ENCODE measurements at regions not wholly inside any gene's neighbourhood (a gene's known extent, or its start where the extent isn't known, plus 50 kb on each side); places are given as distances from the start of the nearest gene placed in this dataset.

DNA sequence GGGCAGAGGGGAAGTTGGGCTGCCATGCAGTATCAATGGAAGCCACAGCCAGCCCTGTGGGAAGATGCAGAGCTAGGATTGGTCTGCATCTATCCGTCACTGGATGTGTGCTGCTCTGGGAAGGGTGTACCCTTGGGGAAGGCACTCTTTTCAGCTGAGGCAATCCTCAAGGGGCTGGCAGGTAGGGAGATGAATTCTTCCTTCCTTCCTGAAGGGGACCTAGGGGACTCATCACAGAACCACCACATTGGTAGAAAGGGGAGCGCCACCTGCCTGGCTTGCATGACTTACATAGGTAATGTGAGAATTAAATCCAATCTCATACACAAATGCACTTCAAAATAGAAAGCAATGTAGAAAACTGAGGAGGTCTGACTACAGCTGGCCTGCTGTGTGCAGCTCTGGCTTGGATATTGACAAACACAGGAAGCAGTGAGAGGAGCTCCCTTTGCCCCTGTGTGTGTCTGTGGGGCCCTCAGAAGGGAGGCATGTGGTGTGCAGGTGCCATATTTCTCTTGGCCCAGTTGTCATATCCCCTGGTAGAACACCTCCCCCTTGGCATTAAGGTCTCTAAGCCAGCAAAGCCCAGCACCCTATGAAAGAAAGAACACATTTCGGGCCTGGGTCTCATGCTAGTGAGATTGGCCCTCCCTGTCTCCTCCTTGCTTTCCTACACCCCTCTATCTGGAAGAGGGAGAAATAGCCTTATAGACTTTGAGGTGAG is 260.3 kb upstream of the MOCS1 start:
- DNase-seq (ENCODE audit: low read depth), result no peak

GRCh38 chr6:40192516-40192915 is 258.3 kb upstream of the MOCS1 start:
- no peak for DNase-seq (ENCODE audit: low read depth)

- no peak for DNase-seq (ENCODE audit: low read depth)
Observed at GRCh38 chr6:40188931-40189330, 254.7 kb upstream of the MOCS1 start.

DNA sequence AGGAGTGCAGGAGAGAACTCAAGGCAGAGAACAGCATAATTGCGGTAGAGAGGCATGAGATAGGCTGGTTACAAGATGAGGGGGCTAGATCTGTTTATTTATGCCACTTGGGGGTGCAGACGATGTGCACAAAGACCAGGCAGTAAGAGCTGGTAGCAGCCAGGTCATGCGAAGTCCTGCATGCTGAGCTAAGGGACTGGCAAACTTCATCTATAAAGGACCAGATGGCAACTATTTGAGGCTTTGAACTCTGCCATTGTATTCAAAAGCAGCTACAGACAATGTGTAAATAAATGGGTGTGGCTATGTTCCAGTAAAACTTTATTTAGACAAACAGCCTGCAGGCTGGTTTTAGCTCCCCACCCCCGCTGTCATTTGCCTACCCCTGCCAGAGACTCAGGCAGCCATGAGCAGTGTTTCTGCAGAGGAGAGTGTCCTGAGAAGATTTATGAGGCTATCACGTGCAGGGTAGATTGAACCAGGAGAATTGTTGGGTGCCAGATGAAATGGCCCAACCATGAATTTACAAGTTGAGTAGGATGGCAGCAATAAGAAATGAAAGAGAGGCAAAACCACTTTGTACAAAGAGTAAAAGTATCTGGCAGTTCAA is 253.4 kb upstream of the MOCS1 start:
- no peak for DNase-seq (ENCODE audit: low read depth)

DNA sequence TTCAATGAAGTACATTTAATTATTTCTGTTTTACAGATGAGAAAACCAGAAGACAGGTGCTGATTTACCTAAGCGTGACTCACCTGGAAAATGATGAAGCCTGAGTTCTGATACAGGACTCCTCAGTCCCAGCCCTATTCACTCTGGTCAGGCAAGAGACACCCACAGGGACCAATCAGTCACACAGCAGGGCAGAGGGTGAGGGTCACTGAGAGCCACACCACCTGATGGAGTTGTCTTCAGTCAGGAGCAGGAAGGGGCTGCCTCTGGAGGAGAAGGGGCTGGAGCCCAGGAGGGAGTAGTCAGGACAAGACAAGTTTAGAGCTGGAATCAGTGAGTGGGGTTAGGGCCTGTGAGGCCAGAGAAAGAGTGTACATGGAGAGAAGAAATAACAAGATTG is 251.2 kb upstream of the MOCS1 start:
- DNase-seq (ENCODE audit: low read depth), result no peak

DNA sequence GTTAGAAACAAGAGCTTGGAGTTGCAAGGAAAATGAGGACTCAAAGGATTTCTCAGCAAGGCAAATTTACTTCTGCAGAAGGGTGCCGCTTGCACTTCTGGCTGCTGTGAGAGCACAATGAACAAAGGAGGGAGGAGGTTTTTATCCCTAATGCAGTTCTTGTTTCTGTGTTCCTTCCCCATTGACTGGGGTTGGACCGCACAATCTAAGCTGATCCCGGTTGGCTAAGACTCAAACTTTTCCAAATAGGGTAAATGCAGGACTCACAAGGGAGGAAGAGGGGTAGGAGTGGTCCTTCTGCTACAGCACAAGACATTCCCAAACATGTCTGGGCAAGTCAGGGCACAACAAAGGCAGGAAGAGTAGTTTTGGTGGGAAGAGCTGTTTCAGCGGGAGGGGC is 249.6 kb upstream of the MOCS1 start:
- DNase-seq (ENCODE audit: low read depth), result no peak

GRCh38 chr6:40181367-40181766 is 247.1 kb upstream of the MOCS1 start:
- DNase-seq (ENCODE audit: low read depth), result no peak

- DNase-seq (ENCODE audit: low read depth), result no peak
Observed at GRCh38 chr6:40180271-40180670, 246.0 kb upstream of the MOCS1 start.

GRCh38 chr6:40179496-40179895 is 245.2 kb upstream of the MOCS1 start:
- no peak for DNase-seq (ENCODE audit: low read depth)

- no peak for DNase-seq (ENCODE audit: low read depth)
Observed at GRCh38 chr6:40177598-40177997, 243.3 kb upstream of the MOCS1 start.

DNA sequence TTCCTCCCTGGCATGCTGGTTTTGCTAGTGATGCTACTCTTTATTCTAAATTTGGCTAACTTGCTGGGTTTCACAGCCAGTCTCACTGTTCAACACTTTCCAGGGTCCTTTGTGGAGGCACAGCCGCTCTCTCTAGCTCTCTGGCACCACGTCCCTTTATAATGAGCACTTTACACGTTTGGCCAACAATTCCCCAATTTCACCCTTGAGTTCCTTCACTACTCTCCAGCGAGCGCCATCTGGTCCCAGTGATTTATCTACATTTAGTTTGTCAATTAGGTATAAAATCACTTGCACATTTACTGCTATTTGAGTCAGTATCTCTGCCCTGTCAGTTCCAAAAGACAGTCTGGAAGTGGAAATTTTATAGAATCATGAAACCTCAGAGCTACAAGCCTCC is 241.9 kb upstream of the MOCS1 start:
- no peak for DNase-seq (ENCODE audit: low read depth)

DNA sequence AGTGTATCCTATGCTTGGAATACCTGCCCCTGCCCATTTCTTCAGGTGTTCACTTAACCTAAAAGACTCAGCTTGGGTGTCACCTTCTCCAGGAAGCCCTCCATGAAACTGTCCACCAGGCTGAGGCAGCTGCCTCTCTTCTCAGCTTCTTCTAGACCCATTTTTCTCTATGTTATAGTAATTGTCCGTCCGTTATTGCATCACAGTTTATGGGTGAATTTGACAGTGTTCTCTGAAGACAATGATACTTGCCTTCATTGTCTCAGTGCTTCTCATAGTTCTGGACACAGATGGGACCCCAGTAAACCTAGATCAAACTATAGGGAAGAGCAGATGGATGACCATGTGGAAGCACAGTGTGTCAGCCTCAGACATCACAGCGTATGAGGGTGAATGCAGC is 238.0 kb upstream of the MOCS1 start:
- no peak for DNase-seq (ENCODE audit: low read depth)

DNA sequence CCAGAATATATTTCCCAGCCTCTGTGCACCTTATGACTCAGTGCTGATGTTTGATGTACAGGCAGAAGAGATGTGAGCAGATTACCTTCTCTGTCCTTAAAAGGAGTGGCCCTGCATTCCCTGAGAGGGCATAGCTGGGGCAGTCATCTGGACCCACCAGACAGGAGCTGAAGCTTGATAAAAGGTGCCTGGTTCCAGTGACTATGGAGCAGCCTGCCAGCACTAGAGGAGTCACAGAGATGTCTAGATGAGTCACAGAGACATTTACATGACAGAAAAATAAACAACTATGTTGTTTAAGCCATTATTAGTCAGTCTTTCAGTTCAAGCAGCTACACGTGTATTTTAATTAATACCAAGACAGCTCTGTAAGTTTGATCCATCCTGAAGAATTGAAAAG is 237.1 kb upstream of the MOCS1 start:
- DNase-seq (ENCODE audit: low read depth), result no peak

DNA sequence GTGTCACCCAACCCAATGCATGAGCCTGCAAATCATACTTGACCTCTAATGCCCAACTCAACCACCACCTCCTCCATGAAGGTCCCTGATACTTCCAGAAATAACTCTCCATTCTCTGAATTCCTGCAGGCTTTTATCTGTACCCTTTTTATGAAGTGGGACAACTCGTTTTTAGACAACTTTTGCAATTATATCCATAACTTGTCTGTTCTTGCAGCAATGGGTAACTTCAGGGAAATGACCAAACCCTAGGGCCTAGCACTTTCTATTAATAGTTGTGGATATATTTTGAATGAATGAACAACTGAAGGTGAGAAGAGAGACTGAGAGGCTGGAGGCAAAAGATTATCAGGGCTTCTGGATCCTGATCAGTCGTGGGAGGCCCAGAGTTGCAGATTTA is 236.6 kb upstream of the MOCS1 start:
- DNase-seq (ENCODE audit: low read depth), result no peak

DNA sequence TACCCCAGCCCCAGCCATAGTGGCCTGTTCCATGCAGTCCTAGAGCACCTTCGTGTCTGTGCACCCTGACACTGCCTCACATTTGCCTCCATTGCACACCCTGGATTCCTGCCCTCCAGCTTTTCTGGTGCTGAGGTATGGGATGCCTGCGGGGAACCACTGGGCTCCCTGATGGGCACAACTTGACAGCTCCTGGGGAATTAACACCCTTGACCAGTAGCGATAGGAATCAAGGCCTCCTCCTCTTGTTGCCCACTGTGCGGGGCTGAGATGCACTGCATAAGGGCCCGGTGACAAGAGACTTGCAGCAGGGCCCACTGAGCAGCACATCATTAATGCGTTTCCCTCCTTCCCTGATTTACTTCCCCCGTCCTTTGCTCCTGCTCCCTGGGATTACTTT is 235.6 kb upstream of the MOCS1 start:
- DNase-seq (ENCODE audit: low read depth), result no peak

GRCh38 chr6:40166963-40167362 is 232.7 kb upstream of the MOCS1 start:
- no peak for DNase-seq (ENCODE audit: low read depth)

DNA sequence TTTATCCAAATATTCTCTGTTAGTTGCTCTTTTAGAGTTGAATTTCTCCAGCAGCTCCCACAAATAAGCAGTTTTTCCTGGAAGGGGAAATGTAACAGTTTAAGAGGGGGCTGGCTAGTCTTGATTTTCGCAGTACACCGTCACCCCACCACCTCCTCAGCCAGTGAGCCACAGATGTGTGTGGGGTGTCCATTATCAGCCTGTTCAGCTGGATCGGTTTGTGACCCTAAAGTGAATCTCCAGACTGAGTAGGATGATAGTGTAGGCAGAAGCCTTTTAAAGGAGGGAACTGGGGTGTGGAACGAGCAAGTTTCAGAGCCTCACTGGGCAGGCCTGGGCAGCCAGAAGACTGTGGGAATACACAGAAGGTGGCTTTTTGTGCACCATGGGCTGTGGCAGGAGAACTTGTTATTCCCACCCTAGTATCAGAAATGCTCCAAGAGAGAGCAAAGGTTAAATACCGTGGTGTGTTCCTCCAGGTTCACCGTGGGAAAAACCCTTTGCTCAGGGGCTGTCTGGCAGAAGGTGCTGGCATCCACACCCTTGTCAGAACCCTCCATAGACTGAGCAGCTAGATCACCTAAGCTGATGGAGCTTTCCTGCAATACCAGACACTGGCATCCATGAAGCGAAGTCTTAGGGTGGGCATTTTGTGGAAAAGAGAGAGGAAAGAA is 230.9 kb upstream of the MOCS1 start:
- no peak for DNase-seq (ENCODE audit: low read depth)

GRCh38 chr6:40164345-40164755 is 230.1 kb upstream of the MOCS1 start:
- no peak for DNase-seq (ENCODE audit: low read depth)

DNA sequence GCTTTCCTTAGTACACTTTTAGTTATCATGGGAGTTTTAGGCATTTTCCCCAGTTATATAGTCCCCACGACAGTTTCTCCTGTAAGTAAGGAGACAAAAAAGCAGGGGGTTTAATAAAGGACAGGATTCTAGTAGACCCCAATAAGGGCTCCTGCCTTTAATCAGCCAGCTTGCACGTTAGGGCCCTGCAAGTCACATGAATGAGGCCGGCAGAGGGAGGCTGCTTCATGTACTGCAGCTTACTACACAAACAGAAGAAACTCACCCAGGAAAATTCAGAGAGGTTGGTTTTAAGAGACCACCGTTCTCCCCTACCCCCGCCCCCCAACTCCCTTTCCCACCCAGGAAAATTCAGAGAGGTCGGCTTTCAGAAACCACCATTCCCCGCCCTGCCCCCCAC is 229.7 kb upstream of the MOCS1 start:
- DNase-seq (ENCODE audit: low read depth), result no peak

GRCh38 chr6:40162074-40162473 is 227.8 kb upstream of the MOCS1 start:
- no peak for DNase-seq (ENCODE audit: low read depth)

DNA sequence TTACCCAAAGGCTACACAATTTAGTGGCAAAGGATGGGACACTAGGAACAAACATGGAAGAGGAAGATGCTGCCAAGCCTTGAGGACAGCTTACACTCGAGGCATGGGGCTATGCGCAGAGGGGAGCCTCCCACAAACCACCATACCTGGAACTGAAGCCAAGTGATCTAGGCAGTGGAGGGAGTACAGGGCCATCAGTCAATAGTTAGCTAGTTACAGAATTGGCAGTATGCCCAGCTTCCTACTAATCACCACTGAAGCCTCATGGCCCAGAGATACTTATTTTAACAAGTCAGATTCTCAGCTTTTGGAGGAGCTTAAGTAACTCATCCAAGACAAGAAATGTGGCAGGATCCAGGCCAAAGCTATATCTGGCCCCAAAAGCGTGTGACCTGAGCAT is 226.6 kb upstream of the MOCS1 start:
- no peak for DNase-seq (ENCODE audit: low read depth)

DNA sequence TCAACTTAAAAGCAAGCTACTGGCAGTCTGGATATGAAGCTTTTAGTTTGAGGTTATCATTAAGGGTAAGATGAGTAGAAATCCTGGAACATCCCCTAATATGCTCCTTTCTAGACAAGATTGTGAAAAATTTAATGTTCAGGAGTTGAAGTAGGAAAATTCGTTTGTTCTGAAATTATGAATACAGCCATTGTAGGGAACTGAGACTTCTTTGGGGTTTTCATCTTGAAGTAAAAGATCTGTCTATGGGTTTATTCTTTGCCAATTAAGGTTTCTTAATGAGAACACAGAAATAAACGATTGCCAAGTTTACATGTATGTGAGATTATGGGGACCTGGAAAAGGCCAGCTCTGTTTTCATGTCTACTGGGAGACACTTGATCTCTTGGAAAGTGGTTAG is 225.6 kb upstream of the MOCS1 start:
- DNase-seq (ENCODE audit: low read depth), result no peak

DNA sequence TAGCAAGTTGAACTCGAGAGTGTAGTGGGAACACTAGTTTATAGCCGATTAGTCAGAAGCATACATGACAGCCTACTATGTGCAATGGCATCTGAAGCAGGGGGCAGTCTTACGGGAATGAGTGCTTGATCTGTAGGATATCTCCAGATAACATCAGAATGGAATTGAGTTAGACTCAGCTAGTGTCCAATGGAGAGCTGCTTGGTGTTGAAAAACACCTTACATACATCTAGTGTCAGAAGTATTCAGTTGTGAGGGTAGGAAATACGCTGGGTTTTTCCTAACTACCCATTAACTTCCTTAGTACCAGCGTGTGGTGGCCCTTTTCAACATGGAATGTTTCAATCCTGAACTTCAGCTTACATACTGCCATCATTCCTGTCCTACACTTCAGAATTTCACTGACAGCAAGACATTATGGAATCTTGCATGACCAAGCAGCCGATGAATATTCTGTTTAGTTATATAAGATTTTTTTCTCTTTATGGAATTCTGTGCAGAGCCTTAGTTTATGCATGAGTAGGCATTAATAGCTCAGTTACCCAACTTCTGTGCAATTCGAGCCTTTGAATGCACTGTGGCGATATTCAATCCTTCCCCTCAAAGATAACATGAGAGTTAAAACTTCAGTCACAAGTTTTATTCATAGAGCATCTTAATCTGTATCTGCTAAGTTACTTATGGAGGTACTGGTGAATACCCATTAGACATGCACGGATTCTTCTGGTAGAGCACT is 218.6 kb upstream of the MOCS1 start:
- DNase-seq (ENCODE audit: low read depth), result no peak
